ENCODE measurements at regions not wholly inside any gene's neighbourhood (a gene's known extent, or its start where the extent isn't known, plus 50 kb on each side); places are given as distances from the start of the nearest gene placed in this dataset.

DNA sequence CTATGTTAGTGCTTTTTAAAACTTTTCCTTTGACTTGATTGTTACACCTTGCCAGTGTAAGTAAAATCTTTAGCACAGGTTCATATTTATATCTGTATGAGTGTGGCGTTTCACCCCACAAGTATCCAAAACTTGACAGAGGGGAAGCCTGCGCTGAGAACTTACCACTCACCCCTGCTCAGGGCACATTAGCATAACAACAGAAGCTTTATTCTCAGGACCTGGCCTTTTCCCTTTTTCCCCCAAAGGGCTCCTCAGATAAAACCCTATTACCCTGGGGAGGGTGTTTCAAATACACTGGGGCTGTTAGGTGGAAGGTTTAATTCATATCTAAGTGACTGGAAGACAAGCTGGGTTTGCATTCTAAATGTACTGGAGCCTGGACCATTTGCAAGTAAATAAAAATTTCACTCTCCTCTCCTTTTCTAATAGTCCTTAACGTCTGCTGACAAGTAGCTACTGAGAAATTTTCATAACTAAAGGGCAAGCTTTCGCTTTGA lies 276.6 kb downstream of the RNF152 start:
- TF ChIP-seq, protein P1, sequence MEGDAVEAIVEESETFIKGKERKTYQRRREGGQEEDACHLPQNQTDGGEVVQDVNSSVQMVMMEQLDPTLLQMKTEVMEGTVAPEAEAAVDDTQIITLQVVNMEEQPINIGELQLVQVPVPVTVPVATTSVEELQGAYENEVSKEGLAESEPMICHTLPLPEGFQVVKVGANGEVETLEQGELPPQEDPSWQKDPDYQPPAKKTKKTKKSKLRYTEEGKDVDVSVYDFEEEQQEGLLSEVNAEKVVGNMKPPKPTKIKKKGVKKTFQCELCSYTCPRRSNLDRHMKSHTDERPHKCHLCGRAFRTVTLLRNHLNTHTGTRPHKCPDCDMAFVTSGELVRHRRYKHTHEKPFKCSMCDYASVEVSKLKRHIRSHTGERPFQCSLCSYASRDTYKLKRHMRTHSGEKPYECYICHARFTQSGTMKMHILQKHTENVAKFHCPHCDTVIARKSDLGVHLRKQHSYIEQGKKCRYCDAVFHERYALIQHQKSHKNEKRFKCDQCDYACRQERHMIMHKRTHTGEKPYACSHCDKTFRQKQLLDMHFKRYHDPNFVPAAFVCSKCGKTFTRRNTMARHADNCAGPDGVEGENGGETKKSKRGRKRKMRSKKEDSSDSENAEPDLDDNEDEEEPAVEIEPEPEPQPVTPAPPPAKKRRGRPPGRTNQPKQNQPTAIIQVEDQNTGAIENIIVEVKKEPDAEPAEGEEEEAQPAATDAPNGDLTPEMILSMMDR (IDR thresholded peaks at IDR 0.05), result no peak
- no peak for TF ChIP-seq POLR2A (IDR thresholded peaks at IDR 0.05)
- TF ChIP-seq POLR2AphosphoS5 (IDR thresholded peaks at IDR 0.05), result no peak
- no peak for TF ChIP-seq EP300 (IDR thresholded peaks at IDR 0.05)
